H9 (cell line): ENCODE measurements at regions not wholly inside any gene's neighbourhood (a gene's known extent, or its start where the extent isn't known, plus 50 kb on each side); places are given as distances from the start of the nearest gene placed in this dataset.

ENCODE experiments used
- DNase-seq: peaks from one replicate; pipeline ENCODE4 v3.0.0-alpha.2; 2017
- H2AFZ ChIP-seq: one replicate; pipeline ENCODE4 v1.6.1; 2013; ENCODE audit warnings: mild to moderate bottlenecking, low read length, control low read depth, moderate library complexity
- H2AK5ac ChIP-seq: 2 replicates; pipeline ENCODE4 v1.6.1; 2013; ENCODE audit warnings: low read length, control low read depth, mixed read lengths; ENCODE audit not compliant: insufficient read length
- H2BK120ac ChIP-seq: one replicate; pipeline ENCODE4 v1.6.1; 2013; ENCODE audit warnings: low read depth, mild to moderate bottlenecking, low read length, control low read depth, inconsistent platforms; ENCODE audit not compliant: poor library complexity, severe bottlenecking
- H2BK12ac ChIP-seq: 2 replicates; pipeline ENCODE4 v1.6.1; 2013; ENCODE audit warnings: low read length, control low read depth, mixed read lengths, low read depth; ENCODE audit not compliant: insufficient read length
- H2BK15ac ChIP-seq: 2 replicates; pipeline ENCODE4 v1.6.1; 2013; ENCODE audit warnings: low read depth, low read length, control low read depth
- H2BK20ac ChIP-seq: one replicate; pipeline ENCODE4 v1.6.1; 2013; ENCODE audit warnings: low read depth, mild to moderate bottlenecking, low read length, control low read depth, inconsistent platforms; ENCODE audit not compliant: poor library complexity, severe bottlenecking
- H2BK5ac ChIP-seq: 2 replicates; pipeline ENCODE4 v1.6.1; 2013; ENCODE audit warnings: low read length, control low read depth, mixed read lengths; ENCODE audit not compliant: insufficient read length
- H3K14ac ChIP-seq: 2 replicates; pipeline ENCODE4 v1.6.1; 2013; ENCODE audit warnings: low read length, control low read depth; ENCODE audit not compliant: insufficient read depth
- H3K18ac ChIP-seq: 2 replicates; pipeline ENCODE4 v1.6.1; 2013; ENCODE audit warnings: low read depth, mild to moderate bottlenecking, mixed read lengths, low read length, control low read depth; ENCODE audit not compliant: insufficient read length
- H3K23ac ChIP-seq: 2 replicates; pipeline ENCODE4 v1.6.1; 2013; ENCODE audit warnings: low read length, control low read depth, mixed read lengths, low read depth; ENCODE audit not compliant: insufficient read length
- H3K23me2 ChIP-seq: 2 replicates; pipeline ENCODE4 v1.6.1; 2013; ENCODE audit warnings: low read depth, mild to moderate bottlenecking, mixed read lengths, low read length, control low read depth; ENCODE audit not compliant: insufficient read length, poor library complexity, severe bottlenecking
- H3K27ac ChIP-seq: 2 replicates; pipeline ENCODE4 v1.5.1; 2013; ENCODE audit warnings: low read length, control low read depth, mixed read lengths, low read depth; ENCODE audit not compliant: insufficient read length
- H3K27me3 ChIP-seq: 2 replicates; pipeline ENCODE4 v1.6.1; 2013; ENCODE audit warnings: low read length, control low read depth, inconsistent platforms; ENCODE audit not compliant: insufficient read depth
- H3K4ac ChIP-seq: 2 replicates; pipeline ENCODE4 v1.6.1; 2013; ENCODE audit warnings: low read depth, mild to moderate bottlenecking, control low read depth, inconsistent platforms, low read length, moderate library complexity
- H3K4me1 ChIP-seq: 2 replicates; pipeline ENCODE4 v1.6.1; 2013; ENCODE audit warnings: low read length, control low read depth, inconsistent platforms; ENCODE audit not compliant: insufficient read depth
- H3K4me2 ChIP-seq: 2 replicates; pipeline ENCODE4 v1.6.1; 2013; ENCODE audit warnings: low read length, control low read depth, mixed read lengths; ENCODE audit not compliant: insufficient read length, insufficient read depth
- H3K56ac ChIP-seq: 2 replicates; pipeline ENCODE4 v1.6.1; 2013; ENCODE audit warnings: low read depth, mild to moderate bottlenecking, mixed read lengths, low read length, control low read depth; ENCODE audit not compliant: insufficient read length
- H3K79me1 ChIP-seq: 2 replicates; pipeline ENCODE4 v1.6.1; 2013; ENCODE audit warnings: low read depth, mild to moderate bottlenecking, moderate library complexity, low read length, control low read depth, inconsistent platforms; ENCODE audit not compliant: insufficient read depth, poor library complexity, severe bottlenecking
- H3K79me2 ChIP-seq: 2 replicates; pipeline ENCODE4 v1.6.1; 2013; ENCODE audit warnings: low read length, control low read depth, inconsistent platforms; ENCODE audit not compliant: insufficient read depth
- H3K9ac ChIP-seq: 2 replicates; pipeline ENCODE4 v1.6.1; 2013; ENCODE audit warnings: low read length, control low read depth, mixed read lengths; ENCODE audit not compliant: insufficient read length; ENCODE audit errors: extremely low read depth
- H3K9me3 ChIP-seq: one replicate; pipeline ENCODE4 v1.6.1; 2013; ENCODE audit warnings: low read depth, low read length, inconsistent platforms; ENCODE audit not compliant: control insufficient read depth
- H3T11ph ChIP-seq: one replicate; pipeline ENCODE4 v1.6.1; 2013; ENCODE audit warnings: mild to moderate bottlenecking, low read length, control low read depth, inconsistent platforms
- H4K20me1 ChIP-seq: one replicate; pipeline ENCODE4 v1.6.1; 2013; ENCODE audit not compliant: control insufficient read depth, insufficient read length, insufficient read depth
- H4K5ac ChIP-seq: 2 replicates; pipeline ENCODE4 v1.6.1; 2013; ENCODE audit warnings: low read depth, mild to moderate bottlenecking, mixed read lengths, low read length, control low read depth; ENCODE audit not compliant: insufficient read length
- H4K8ac ChIP-seq: replicated peaks from 2 replicates; pipeline ENCODE4 v1.6.1; 2013; ENCODE audit warnings: low read length, control low read depth, mixed read lengths, low read depth; ENCODE audit not compliant: insufficient read length
- H4K91ac ChIP-seq: 2 replicates; pipeline ENCODE4 v1.6.1; 2013; ENCODE audit warnings: low read depth, mild to moderate bottlenecking, moderate library complexity, mixed read lengths, low read length, control low read depth; ENCODE audit not compliant: insufficient read length
- H3K27ac Mint-ChIP-seq, 3 experiments: 2 replicates in 2 of 3; 3 replicates in 1 of 3; pipeline ENCODE4 v1.8.0; 2020 to 2021; ENCODE audit warnings: mixed read lengths in 3 of 3, mild to moderate bottlenecking in 1 of 3, moderate library complexity in 1 of 3
- H3K27me3 Mint-ChIP-seq: 2 replicates; pipeline ENCODE4 v1.8.0; 2021; ENCODE audit warnings: low read depth, mild to moderate bottlenecking, moderate library complexity, mixed read lengths
- H3K36me3 Mint-ChIP-seq, 3 experiments: 2 replicates in 2 of 3; 3 replicates in 1 of 3; pipeline ENCODE4 v1.8.0; 2020 to 2021; ENCODE audit warnings: low read depth in 3 of 3, mixed read lengths in 3 of 3; ENCODE audit not compliant: insufficient read depth in 1 of 3
- H3K4me1 Mint-ChIP-seq, 2 experiments: 2 replicates each; pipeline ENCODE4 v1.8.0; 2020; ENCODE audit warnings: mixed read lengths in 2 of 2
- H3K4me3 Mint-ChIP-seq, 2 experiments: 2 replicates in 1 of 2; 3 replicates in 1 of 2; pipeline ENCODE4 v1.8.0; 2020 to 2021; ENCODE audit warnings: mild to moderate bottlenecking in 2 of 2, mixed read lengths in 2 of 2, moderate library complexity in 1 of 2
- H3K9me3 Mint-ChIP-seq, 2 experiments: 2 replicates in 1 of 2; 3 replicates in 1 of 2; pipeline ENCODE4 v1.8.0; 2020; ENCODE audit warnings: mild to moderate bottlenecking in 2 of 2, mixed read lengths in 2 of 2, moderate library complexity in 1 of 2
- CTCF ChIP-seq: fragments of 200-600 bp; sonication (generic); conservative IDR thresholded peaks from 3 replicates; pipeline ENCODE4 v1.8.0; 2021; ENCODE audit warnings: antibody characterized with exemption, mild to moderate bottlenecking
- WGBS: extraction: QIAGEN DNeasy Blood & Tissue Kit; methylation state at CpG from one replicate; pipeline ENCODE4 v1.1.7; 2013; ENCODE audit warnings: missing lambda C conversion rate, low lambda C conversion rate, mixed read lengths; ENCODE audit not compliant: insufficient read length; ENCODE audit errors: extremely low coverage; 5-methylcytosine and 5-hydroxymethylcytosine counted together

DNA sequence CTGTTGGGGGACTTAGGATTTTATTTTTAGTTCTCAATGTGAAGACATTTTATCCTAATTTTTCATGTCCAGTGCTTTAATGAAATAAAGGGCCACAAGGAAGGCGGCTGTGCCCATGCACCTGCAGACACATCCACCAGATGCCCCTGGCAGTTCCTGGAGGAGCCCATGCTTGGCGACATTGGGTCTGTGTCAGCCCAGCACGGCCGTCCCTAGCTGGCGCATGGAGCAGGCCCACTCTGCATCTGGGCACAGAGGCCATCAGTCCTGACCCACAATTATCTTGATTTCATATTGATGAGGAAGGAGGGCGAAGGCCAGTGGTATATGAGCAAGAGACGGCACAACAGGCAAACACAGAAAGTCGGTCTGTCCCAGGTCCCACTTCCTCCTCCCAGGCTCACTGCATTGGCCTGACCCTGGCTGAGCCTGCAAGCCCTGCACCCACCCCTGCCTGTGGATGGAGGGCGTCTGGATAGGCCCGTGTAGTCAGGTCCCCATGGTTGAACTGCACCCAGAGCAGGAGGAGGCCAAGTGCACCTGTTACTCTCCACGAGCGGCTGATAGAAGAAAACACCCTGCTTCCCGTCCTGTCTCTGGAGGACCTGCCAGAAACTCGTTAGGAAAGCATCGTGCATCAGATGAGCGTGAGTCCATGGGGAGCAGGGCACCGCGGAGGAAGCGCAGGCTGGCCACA lies 296.9 kb downstream of the BRD1 start:
- DNase-seq, result no peak
- peaks cover 0 to 7% of the 10 kb centered on the region in 2 experiments; a peak in 2 of 5 replicates for H3K9me3 Mint-ChIP-seq
- H3K9ac ChIP-seq, result no peak overlapping the region
- no peak overlapping the region for H3K4me3 Mint-ChIP-seq
- no peak overlapping the region for H2BK12ac ChIP-seq
- H2BK20ac ChIP-seq, result no peak overlapping the region
- no peak overlapping the region for H2BK120ac ChIP-seq
- H4K8ac ChIP-seq, result no peak overlapping the region
- H2BK15ac ChIP-seq, result no peak overlapping the region
- no peaks in the 10 kb centered on the region for H3K79me1 ChIP-seq
- no peak overlapping the region for H3K4ac ChIP-seq
- no peak overlapping the region for H3K18ac ChIP-seq
- no peak overlapping the region for H3K27ac ChIP-seq
- H3K36me3 Mint-ChIP-seq, result no peaks in the 10 kb centered on the region
- H2AK5ac ChIP-seq, result no peak overlapping the region
- H4K5ac ChIP-seq, result no peak overlapping the region
- no peak overlapping the region for H2BK5ac ChIP-seq
- H3K27me3 Mint-ChIP-seq, result peaks cover 2% of the 10 kb centered on the region
- H3K4me1 Mint-ChIP-seq, result peaks cover 39 to 50% of the 10 kb centered on the region in 2 experiments
- no peak overlapping the region for H2AFZ ChIP-seq
- H3K27ac Mint-ChIP-seq, result peak overlapping the region in 1 of 3 experiments; percentile 19; a peak in 3 of 7 replicates
- WGBS, result no CpG with 5 or more reads among the region's 19 CpGs
- H3K23me2 ChIP-seq, result no peaks in the 10 kb centered on the region
- no peak overlapping the region; the same call in 1 of the 2 replicates for H3K14ac ChIP-seq
- H3K27me3 ChIP-seq, result no peaks in the 10 kb centered on the region
- no peaks in the 10 kb centered on the region for H3K79me2 ChIP-seq
- TF ChIP-seq CTCF, result no peak
- H3T11ph ChIP-seq, result no peak overlapping the region
- H4K20me1 ChIP-seq, result no peaks in the 10 kb centered on the region
- no peak overlapping the region for H3K4me2 ChIP-seq
- no peak overlapping the region for H3K23ac ChIP-seq
- no peak overlapping the region for H3K56ac ChIP-seq
- peaks cover 8% of the 10 kb centered on the region; the same call in 1 of the 2 replicates for H3K4me1 ChIP-seq
- no peak overlapping the region for H4K91ac ChIP-seq
- no peaks in the 10 kb centered on the region for H3K9me3 ChIP-seq
